GM20000 (cell line): ENCODE measurements at regions not wholly inside any gene's neighbourhood (a gene's known extent, or its start where the extent isn't known, plus 50 kb on each side); places are given as distances from the start of the nearest gene placed in this dataset.
"Not testable (repeated sequence)": the region's sequence is repeated elsewhere in the genome, so short reads cannot be mapped to it uniquely, and the experiment has no call there.

Experiments
- DNase-seq: peaks from one replicate; pipeline ENCODE4 v3.0.0; 2012; ENCODE audit warnings: low spot score
- CTCF ChIP-seq: IDR thresholded peaks from 2 replicates; pipeline ENCODE4 v1.5.1; 2012; ENCODE audit warnings: mild to moderate bottlenecking, control low read depth; ENCODE audit errors: extremely low read depth, missing control alignments

DNA sequence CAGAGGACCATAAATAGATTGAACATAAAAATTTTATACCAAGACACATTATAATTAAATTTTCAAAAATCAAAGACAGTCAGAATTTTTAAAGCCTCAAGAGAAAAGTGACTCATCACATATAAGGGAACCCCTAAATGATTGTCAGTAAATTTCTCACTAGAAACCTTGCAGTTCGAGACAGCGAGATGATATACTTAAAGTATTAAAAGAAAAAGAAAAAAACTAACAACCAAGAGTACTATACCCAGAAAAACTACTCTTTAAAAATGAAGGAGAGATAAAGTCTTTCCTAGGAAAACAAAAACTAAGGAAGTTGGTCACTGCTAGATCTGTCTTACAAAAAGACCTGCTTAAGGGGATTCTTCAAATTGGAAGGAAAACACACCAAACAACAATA lies 251.4 kb upstream of the MSX2 start:
- no peak for TF ChIP-seq CTCF

DNA sequence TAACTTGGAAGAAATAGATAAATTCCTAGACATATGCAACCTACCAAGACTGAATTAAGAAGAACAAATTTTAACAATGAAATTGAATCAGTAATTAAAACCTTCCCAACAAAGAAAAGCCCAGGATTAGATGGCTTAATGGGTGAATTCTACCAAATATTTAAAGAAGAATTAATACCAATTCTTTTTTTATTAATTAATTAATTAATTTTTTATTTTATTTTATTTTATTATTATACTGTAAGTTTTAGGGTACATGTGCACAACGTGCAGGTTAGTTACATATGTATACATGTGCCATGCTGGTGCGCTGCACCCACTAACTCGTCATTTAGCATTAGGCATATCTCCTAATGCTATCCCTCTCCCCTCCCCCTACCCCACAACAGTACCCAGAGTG lies 248.4 kb upstream of the MSX2 start:
- DNase-seq = not testable (repeated sequence)

More for the DNA sequence above, 251.4 kb upstream of the MSX2 start:
- no peak for DNase-seq

GRCh38 chr5:174479325-174479724 lies 245.1 kb upstream of the MSX2 start:
- no peak for TF ChIP-seq CTCF
- DNase-seq = no peak

DNA sequence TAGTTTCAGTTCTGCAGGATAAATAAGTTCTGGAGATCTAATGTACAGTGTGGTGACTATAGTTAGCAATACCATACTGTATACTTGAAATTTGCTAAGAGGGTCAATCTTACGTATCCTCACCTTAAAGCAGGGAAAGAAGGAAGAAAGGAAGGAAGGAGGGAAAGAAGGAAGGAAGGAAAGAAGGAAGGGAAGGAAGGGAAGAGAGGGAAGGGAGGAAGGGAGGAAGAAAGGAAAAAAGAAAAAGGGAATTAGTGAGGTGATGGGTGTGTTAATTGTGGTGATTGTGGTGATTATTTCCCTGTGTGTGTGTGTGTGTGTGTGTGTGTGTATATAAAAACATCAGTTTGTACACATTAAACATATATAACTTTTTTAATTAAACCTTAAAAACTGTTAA lies 242.6 kb upstream of the MSX2 start:
- no peak for TF ChIP-seq CTCF
- no peak for DNase-seq

DNA sequence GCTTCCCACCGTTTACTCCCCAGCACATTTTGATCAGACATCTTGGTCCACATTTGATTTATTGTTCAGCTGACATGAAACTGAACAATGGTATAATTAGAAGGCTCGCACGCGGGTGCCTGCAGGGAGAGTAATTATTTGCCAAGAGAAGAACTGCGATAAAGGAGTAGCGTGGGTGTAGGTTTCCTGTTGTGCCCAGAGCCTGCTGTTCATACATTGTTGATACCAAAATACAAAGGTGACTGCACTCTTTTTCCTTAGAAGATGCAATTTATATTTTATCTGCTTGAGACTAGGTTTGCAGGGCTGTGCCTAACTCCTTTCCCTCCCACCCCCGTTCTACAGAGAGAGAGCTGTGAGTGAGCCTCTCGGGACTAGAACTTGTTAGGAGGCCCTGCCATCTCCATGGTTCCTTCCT lies 241.8 kb upstream of the MSX2 start:
- TF ChIP-seq CTCF = no peak
- no peak for DNase-seq

GRCh38 chr5:174483411-174483810 lies 241.0 kb upstream of the MSX2 start:
- no peak for DNase-seq
- TF ChIP-seq CTCF = no peak

GRCh38 chr5:174489215-174489614 lies 235.2 kb upstream of the MSX2 start:
- TF ChIP-seq CTCF = no peak
- DNase-seq = no peak

DNA sequence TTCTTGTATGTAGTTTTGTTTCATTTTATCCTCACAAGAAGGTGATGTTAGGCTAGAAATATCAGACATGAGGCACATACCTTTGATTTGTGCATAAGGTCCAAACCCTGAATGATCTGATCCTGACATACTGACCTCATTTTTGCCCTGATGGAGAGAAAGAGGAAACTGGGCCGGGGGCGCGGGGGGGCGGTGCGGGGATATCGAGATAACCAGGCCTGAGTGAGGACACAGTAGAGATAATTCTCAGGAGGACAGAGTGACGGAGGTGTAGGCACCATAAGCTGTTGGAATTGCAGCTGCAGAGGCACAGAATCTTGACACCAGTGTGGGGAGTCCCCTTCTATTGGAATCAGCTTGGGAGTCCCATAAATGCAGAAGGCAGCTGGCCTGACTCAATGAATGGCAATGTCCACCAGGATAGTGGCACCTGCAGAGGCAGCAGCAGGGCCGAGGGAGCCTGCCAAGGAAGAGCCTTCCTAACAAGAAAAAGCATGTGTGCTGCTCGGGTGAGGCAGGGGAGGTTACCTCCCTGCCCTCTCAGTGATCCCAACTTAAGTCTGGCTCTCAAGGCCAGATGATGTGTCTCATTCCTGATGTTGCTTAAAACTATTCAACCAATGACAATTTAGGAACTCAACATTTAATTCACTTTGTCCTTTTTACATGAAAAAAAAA lies 234.3 kb upstream of the MSX2 start:
- DNase-seq = no peak
- no peak for TF ChIP-seq CTCF
